Epidermal melanocyte (primary cell): ENCODE measurements at regions not wholly inside any gene's neighbourhood (a gene's known extent, or its start where the extent isn't known, plus 50 kb on each side); places are given as distances from the start of the nearest gene placed in this dataset.

Experiments
- DNase-seq: peaks from one replicate; pipeline ENCODE4 v3.0.0; 2011; ENCODE audit warnings: low spot score; ENCODE audit not compliant: insufficient read length

- DNase-seq, result no peak
These were observed 265.1 kb upstream of the COL8A1 start for GRCh38 chr3:99373088-99373845.

GRCh38 chr3:99366663-99367429 is 271.5 kb upstream of the COL8A1 start:
- no peak for DNase-seq

GRCh38 chr3:99365979-99366378 is 272.4 kb upstream of the COL8A1 start:
- no peak for DNase-seq

DNA sequence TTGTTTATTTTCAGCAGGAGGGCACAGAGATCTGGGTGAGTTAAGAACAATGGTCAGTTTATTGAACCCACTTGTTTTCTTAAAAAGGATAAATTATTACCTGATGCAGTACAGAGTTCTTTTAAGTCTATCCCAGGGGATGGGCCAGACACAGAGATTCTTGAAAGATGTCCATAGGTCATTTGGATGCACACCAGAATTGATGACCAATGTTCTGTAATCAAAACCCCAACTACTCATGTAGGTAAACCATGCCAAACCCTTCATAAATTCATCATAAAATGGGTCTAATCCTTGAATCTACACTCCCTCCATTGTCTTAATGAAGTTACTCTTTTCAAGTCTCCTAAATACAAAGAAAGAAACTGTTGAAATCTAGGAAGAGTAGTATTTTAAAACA is 273.0 kb upstream of the COL8A1 start:
- DNase-seq, result no peak

- DNase-seq, result no peak
These were observed 281.3 kb upstream of the COL8A1 start for GRCh38 chr3:99357131-99357530.

DNA sequence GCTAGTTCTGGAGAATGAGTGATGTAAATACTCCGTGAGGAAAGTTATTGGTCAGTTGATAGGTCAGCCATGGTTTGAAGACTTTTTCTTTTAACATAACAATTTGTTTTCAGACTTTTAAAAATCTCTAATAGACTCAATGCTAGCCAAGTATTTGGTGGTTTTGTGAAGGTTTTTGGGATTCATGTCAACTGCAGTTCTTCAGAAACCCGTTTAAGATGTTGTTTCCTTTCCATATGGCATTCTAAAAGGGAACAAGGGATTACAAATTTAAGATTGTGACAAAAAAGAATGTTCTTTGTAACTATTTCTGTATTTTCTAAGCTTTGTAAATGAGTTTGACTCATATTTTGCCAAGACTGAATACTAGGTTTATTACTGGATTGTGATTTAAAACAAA is 281.7 kb upstream of the COL8A1 start:
- DNase-seq, result no peak

- no peak for DNase-seq
These were observed 282.9 kb upstream of the COL8A1 start for GRCh38 chr3:99355465-99355864.

DNA sequence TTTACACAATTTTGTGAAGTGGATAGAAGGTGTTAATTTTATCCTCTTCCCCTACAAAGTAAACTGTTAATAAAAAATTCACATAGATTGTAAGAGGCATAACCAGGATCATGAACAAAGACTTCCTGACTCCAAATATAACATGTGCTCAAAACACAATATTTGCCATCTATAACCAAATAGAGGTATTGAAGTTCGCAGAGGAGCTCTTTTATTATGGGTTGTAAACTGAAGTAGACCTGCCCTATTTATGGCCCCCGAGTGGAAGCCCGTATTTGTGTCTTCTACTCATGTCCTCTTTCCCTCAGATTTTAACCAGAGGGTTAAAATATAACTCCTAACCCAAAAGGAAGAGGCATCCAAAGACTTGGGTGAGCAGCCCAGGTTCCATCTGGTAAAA is 285.6 kb upstream of the COL8A1 start:
- no peak for DNase-seq

GRCh38 chr3:99351122-99351521 is 287.3 kb upstream of the COL8A1 start:
- no peak for DNase-seq

DNA sequence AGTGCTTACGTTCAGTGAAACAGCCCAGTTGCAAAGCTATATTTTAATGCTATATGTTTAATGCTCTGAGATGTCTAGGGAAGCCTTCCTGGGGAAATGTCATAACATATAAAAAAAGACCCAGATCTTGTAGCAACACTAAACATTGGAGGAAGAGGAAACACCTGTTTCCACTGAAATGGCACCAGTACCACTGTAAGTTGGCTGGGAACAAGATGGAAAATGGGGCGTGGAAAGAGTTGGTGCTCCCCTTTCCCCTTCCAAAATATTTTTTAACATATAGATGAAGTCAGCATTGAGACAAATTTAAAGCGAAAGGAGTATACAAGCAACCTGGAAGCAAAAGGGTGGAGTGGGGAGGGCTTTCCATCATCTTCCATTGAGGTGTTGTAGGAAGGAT is 289.9 kb upstream of the COL8A1 start:
- DNase-seq, result no peak

DNA sequence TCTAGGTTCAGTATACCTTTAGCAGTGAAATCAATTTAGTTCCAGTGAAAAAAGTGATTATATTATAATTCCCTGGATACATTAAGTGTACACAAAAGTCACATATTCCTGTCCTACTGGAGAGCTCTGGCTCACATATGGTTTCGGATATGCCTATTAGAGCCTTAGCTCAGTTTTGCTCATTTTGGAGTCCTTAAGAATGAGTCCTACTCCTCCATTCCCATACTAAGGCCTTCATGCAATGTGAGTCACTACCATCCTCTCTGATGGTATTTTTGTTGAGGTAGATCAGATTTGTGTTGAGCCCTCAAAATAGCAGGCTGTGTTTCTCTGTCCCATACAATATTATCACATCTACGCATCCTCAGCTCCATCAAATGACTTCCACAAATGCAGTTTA is 294.2 kb upstream of the COL8A1 start:
- no peak for DNase-seq

- no peak for DNase-seq
These were observed 296.0 kb upstream of the COL8A1 start for GRCh38 chr3:99342383-99342782.

- DNase-seq, result no peak
These were observed 299.2 kb upstream of the COL8A1 start for GRCh38 chr3:99339222-99339621.

GRCh38 chr3:99332718-99333117 is 305.7 kb upstream of the COL8A1 start:
- no peak for DNase-seq

DNA sequence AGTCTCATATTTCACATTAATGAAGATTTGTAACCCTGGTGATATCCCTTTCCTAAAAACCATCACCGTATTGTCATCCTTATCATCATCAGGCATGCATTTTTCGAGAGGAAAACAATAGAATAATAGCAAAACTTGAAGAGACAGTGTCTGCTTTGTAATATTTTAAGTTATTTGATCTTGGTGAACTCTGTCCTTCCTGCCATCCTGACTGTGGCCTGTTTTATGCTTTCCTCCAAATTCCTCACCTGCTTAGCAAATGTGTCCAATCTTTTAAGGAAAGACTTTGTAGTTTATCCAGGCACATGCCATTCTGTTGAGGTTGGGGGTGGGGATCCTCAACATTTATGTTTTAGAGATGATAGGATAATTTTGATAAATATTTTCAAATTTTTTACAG is 306.1 kb upstream of the COL8A1 start:
- DNase-seq, result no peak

- DNase-seq, result no peak
These were observed 307.4 kb upstream of the COL8A1 start for GRCh38 chr3:99330924-99331532.

- DNase-seq, result no peak
These were observed 308.1 kb upstream of the COL8A1 start for GRCh38 chr3:99330281-99330680.

DNA sequence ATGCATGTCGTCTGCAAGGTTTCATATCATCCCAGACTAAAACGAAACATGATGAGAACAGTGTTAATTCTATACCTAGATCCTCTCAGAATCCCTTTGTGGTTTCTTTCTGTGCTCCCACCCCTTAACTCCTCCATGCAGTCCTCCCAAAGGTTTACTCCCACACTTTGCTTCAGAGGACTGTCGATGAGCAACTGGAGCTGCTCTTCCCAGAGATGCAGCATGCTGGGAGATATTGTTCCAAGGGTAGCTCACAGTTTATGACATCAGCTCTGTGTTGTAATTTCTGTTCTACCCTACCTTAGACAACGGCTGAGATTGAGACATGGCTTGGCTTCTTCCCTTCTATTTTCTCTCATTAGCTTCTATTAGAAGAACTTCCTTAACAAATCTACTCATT is 313.0 kb upstream of the COL8A1 start:
- no peak for DNase-seq

DNA sequence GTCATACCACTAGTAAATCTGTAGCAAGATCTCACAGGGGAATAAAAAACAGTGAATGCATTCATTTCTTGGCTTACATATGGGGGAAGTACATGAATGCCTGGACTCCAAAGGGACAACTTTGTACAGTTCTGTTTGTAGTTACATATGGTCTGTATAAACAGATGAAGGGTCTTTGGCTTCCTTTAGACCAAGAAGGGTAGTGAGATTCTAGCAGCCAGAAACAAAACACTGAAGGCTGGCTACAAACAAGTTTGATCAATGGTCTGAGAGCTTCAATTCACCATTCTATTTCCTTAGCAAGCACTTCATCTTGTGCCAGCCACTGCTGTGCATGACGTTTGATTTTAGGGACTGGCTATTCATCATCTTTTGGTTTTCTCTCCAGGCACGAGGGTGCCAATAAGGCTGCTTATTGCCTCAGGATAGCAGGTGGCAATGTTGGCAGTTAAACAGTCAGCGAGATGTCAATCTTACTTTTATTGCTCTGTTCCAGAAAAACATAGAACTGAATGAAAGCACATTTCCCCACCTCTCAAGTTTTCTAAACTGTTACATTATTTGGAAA is 313.7 kb upstream of the COL8A1 start:
- DNase-seq, result no peak

- no peak for DNase-seq
These were observed 314.5 kb upstream of the COL8A1 start for GRCh38 chr3:99323940-99324339.

DNA sequence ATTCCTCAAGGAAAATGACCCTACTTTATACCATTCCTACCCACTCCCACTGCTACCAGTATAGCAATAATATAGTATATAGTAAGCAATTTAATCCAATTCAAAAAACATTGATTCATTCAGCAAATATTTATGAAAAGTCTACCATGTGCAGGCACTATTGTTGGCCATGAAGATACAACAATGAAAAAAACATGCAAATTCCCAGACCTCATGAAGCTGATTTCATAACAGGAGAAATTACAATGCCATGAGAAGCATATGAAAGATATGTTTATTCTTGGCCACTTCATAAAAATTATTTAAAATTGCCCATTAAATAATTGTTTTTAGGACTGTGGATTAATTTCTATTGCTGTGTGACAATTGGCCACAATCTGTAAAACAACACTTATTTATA is 315.8 kb upstream of the COL8A1 start:
- no peak for DNase-seq

DNA sequence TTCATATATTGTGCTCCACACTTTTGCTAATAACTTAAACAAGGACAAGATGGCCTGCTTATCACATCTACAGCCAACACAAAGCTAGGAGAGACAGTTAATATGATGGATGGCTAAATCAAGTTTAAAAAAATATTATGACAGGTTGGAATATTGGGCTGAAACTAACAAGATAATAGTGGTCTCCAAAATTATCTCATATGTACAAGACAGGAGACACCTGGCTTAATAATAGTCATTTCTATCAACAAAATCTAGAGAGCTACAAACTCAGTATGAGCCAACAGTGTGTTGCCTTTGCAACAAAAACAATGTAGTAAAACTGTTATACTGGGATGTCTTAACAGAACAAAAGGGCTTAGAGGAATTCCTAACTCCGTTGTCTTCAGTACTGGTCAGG is 317.1 kb upstream of the COL8A1 start:
- DNase-seq, result no peak
